ENCODE measurements at regions not wholly inside any gene's neighbourhood (a gene's known extent, or its start where the extent isn't known, plus 50 kb on each side); places are given as distances from the start of the nearest gene placed in this dataset.
A peak's percentile ranks its signal among the peaks of the same experiment; 100 is the strongest.

DNA sequence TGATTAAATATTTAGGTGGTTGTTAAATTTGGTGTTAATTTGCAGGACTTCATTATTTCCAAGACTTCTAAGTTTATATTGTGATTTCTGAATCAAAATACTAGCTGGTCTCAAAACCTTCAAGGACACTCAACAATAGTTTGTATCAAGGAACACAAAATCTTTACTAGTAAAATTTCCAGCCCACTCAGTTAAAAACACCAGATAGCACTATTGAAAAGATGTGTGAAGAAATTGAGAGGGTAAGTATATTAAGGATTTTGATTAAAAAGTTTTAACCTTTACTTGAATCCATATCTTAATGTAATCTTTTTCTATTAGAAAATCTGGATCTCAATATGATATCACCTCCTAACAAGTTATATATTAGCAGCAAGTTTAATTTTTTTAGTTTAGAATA lies 89.3 kb upstream of the UGT8 start:
- H3K4me3 ChIP-seq (ENCODE audit: insufficient read depth in 1 of 2, low read depth in 1 of 2, low read length in 2 of 2), result no peak overlapping the region
- H3K27me3 ChIP-seq (ENCODE audit: control insufficient read depth in 1 of 2, insufficient read depth in 1 of 2, low read length in 2 of 2), result no peaks in the 10 kb centered on the region
- no peak overlapping the region for H4K91ac ChIP-seq (ENCODE audit: low read length)
- no peaks in the 10 kb centered on the region for H3K9me3 ChIP-seq (ENCODE audit: control insufficient read depth, low read length)
- no peak overlapping the region for H3K14ac ChIP-seq (ENCODE audit: low read length in 2 of 2)
- no peak for DNase-seq
- no peak overlapping the region for H3K18ac ChIP-seq (ENCODE audit: low read depth in 1 of 2, low read length in 2 of 2)
- no peaks in the 10 kb centered on the region for H3K79me1 ChIP-seq (replicated peaks; ENCODE audit: low read length, poor library complexity, severe bottlenecking)
- H2BK15ac ChIP-seq (ENCODE audit: low read depth, poor library complexity, severe bottlenecking), result no peak overlapping the region
- H3K4me1 ChIP-seq (ENCODE audit: control insufficient read depth, insufficient read depth, low read depth, low read length), result no peaks in the 10 kb centered on the region
- no peak overlapping the region for H2BK120ac ChIP-seq (ENCODE audit: low read depth, low read length)
- H4K8ac ChIP-seq (ENCODE audit: low read length), result no peak overlapping the region
- H3K23ac ChIP-seq (ENCODE audit: low read length in 2 of 2), result no peak overlapping the region
- no peak overlapping the region for H3K4ac ChIP-seq (ENCODE audit: low read depth in 1 of 2, low read length in 2 of 2)
- no peak overlapping the region for H3K4me2 ChIP-seq (ENCODE audit: low read length, poor library complexity, severe bottlenecking)
- no peak overlapping the region for H2AK5ac ChIP-seq (ENCODE audit: low read length, severe bottlenecking)
- H2BK5ac ChIP-seq (ENCODE audit: low read depth, low read length, poor library complexity, severe bottlenecking), result no peak overlapping the region
- no peak overlapping the region for H2AFZ ChIP-seq (ENCODE audit: low read depth, low read length)
- no peak overlapping the region for H3K9ac ChIP-seq (ENCODE audit: low read length)
- H2BK12ac ChIP-seq (ENCODE audit: low read length in 2 of 2), result no peak overlapping the region
- H3K36me3 ChIP-seq (ENCODE audit: control insufficient read depth in 1 of 2, insufficient read depth in 2 of 2, low read depth in 1 of 2, low read length in 2 of 2), result no peaks in the 10 kb centered on the region
- no peak overlapping the region for H3K27ac ChIP-seq (ENCODE audit: low read length, poor library complexity, severe bottlenecking)

DNA sequence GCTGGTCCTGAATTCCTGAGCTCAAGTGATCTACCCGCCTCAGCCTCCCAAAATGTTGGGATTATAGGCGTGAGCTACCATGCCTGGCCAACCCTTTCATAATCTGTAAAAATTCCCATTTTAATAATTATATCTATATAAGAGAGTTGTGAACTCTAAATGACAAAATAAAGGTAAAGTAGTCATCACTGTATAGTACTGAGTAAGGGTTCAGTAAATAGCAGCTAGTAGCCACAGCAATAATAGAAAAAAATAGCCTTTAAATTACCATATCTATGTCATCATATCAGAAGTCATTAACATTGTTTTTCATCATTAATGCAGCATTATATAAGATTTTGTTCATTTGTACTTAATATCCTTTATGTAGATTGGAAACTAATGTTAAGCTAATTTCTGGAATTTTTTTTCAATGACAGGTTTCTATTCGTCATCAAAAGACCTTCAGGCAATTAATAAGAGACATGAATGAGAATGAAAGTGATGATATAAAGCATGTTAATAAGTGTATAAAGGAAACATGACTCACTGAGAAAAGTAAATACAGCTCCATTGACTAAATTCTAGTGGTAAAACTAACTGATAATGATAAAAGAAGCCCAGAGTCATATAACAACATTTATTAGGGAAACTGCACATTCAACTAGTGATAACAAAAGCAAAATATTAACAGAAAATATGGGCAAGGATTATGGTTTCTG lies 85.9 kb upstream of the UGT8 start:
- WGBS, result 100% methylated on average over 1 of the region's 3 CpGs
- no peak overlapping the region for H3K4me3 ChIP-seq (ENCODE audit: insufficient read depth in 1 of 2, low read depth in 1 of 2, low read length in 2 of 2)
- no peak overlapping the region for H4K91ac ChIP-seq (ENCODE audit: low read length)

GRCh38 chr4:114519368-114519767 lies 79.2 kb upstream of the UGT8 start:
- DNase-seq, result no peak
- Histone ChIP-seq H2BK12ac (ENCODE audit: low read length in 2 of 2) (no peak overlapping the region), H3K36me3 (ENCODE audit: control insufficient read depth in 1 of 2, insufficient read depth in 2 of 2, low read depth in 1 of 2, low read length in 2 of 2) (no peaks in the 10 kb centered on the region), H3K4me3 (ENCODE audit: insufficient read depth in 1 of 2, low read depth in 1 of 2, low read length in 2 of 2) (no peak overlapping the region), H4K91ac (ENCODE audit: low read length) (no peak overlapping the region), H2BK15ac (ENCODE audit: low read depth, poor library complexity, severe bottlenecking) (no peak overlapping the region), H2AK5ac (ENCODE audit: low read length, severe bottlenecking) (no peak overlapping the region), H3K14ac (ENCODE audit: low read length in 2 of 2) (no peak overlapping the region), H3K18ac (ENCODE audit: low read depth in 1 of 2, low read length in 2 of 2) (no peak overlapping the region), H3K27me3 (ENCODE audit: control insufficient read depth in 1 of 2, insufficient read depth in 1 of 2, low read length in 2 of 2) (no peaks in the 10 kb centered on the region), H3K79me1 (replicated peaks; ENCODE audit: low read length, poor library complexity, severe bottlenecking) (no peaks in the 10 kb centered on the region), H3K23ac (ENCODE audit: low read length in 2 of 2) (no peak overlapping the region), H2BK120ac (ENCODE audit: low read depth, low read length) (no peak overlapping the region), H2AFZ (ENCODE audit: low read depth, low read length) (no peak overlapping the region), H2BK5ac (ENCODE audit: low read depth, low read length, poor library complexity, severe bottlenecking) (no peak overlapping the region), H3K4ac (ENCODE audit: low read depth in 1 of 2, low read length in 2 of 2) (no peak overlapping the region), H3K4me2 (ENCODE audit: low read length, poor library complexity, severe bottlenecking) (no peak overlapping the region), H4K8ac (ENCODE audit: low read length) (no peak overlapping the region), H3K9me3 (ENCODE audit: control insufficient read depth, low read length) (no peaks in the 10 kb centered on the region), H3K9ac (ENCODE audit: low read length) (no peak overlapping the region), H3K27ac (ENCODE audit: low read length, poor library complexity, severe bottlenecking) (no peak overlapping the region), H3K4me1 (ENCODE audit: control insufficient read depth, insufficient read depth, low read depth, low read length) (no peaks in the 10 kb centered on the region)
- WGBS, result no CpG with 5 or more reads among the region's 2 CpGs

More for the DNA sequence above, 85.9 kb upstream of the UGT8 start:
- Histone ChIP-seq H3K27me3 (ENCODE audit: control insufficient read depth in 1 of 2, insufficient read depth in 1 of 2, low read length in 2 of 2) (no peaks in the 10 kb centered on the region), H3K27ac (ENCODE audit: low read length, poor library complexity, severe bottlenecking) (no peak overlapping the region), H2BK5ac (ENCODE audit: low read depth, low read length, poor library complexity, severe bottlenecking) (no peak overlapping the region), H3K4me2 (ENCODE audit: low read length, poor library complexity, severe bottlenecking) (no peak overlapping the region), H3K36me3 (ENCODE audit: control insufficient read depth in 1 of 2, insufficient read depth in 2 of 2, low read depth in 1 of 2, low read length in 2 of 2) (no peaks in the 10 kb centered on the region), H2BK15ac (ENCODE audit: low read depth, poor library complexity, severe bottlenecking) (no peak overlapping the region), H3K4ac (ENCODE audit: low read depth in 1 of 2, low read length in 2 of 2) (no peak overlapping the region), H2BK12ac (ENCODE audit: low read length in 2 of 2) (no peak overlapping the region), H2AK5ac (ENCODE audit: low read length, severe bottlenecking) (no peak overlapping the region), H3K23ac (ENCODE audit: low read length in 2 of 2) (no peak overlapping the region), H3K9ac (ENCODE audit: low read length) (no peak overlapping the region), H2BK120ac (ENCODE audit: low read depth, low read length) (no peak overlapping the region), H3K18ac (ENCODE audit: low read depth in 1 of 2, low read length in 2 of 2) (no peak overlapping the region), H3K79me1 (replicated peaks; ENCODE audit: low read length, poor library complexity, severe bottlenecking) (no peaks in the 10 kb centered on the region), H2AFZ (ENCODE audit: low read depth, low read length) (no peak overlapping the region), H3K4me1 (ENCODE audit: control insufficient read depth, insufficient read depth, low read depth, low read length) (no peaks in the 10 kb centered on the region), H3K14ac (ENCODE audit: low read length in 2 of 2) (no peak overlapping the region), H3K9me3 (ENCODE audit: control insufficient read depth, low read length) (no peaks in the 10 kb centered on the region), H4K8ac (ENCODE audit: low read length) (no peak overlapping the region)
- peak; percentile 2 for DNase-seq

DNA sequence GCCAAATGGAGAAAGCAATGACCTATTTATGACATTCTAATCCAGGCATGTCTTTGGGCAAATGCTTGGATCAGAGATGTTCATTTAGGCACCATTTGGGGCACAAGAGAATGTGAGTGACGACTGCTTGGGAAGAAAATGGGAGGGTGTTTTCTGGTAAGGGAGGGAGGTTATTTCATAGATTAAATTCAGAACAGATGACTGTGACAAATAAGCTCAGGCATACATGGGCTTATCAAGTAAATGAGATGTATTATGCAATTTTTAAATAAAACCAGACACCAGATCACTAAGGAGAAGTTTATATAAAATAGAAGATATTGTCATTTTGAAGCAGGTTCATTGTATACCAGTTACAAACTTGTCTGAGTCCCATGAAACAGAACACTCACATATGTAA lies 71.4 kb upstream of the UGT8 start:
- no peak overlapping the region for H3K9ac ChIP-seq (ENCODE audit: low read length)
- no peak overlapping the region for H4K8ac ChIP-seq (ENCODE audit: low read length)
- WGBS, result 96% methylated on average over 1 of the region's 1 CpG

More for the DNA sequence above, 71.4 kb upstream of the UGT8 start:
- Histone ChIP-seq H2BK12ac (ENCODE audit: low read length in 2 of 2) (no peak overlapping the region), H2AFZ (ENCODE audit: low read depth, low read length) (no peak overlapping the region), H3K4me1 (ENCODE audit: control insufficient read depth, insufficient read depth, low read depth, low read length) (no peaks in the 10 kb centered on the region), H3K36me3 (ENCODE audit: control insufficient read depth in 1 of 2, insufficient read depth in 2 of 2, low read depth in 1 of 2, low read length in 2 of 2) (no peaks in the 10 kb centered on the region), H3K4ac (ENCODE audit: low read depth in 1 of 2, low read length in 2 of 2) (no peak overlapping the region), H3K9me3 (ENCODE audit: control insufficient read depth, low read length) (no peaks in the 10 kb centered on the region), H3K23ac (ENCODE audit: low read length in 2 of 2) (no peak overlapping the region), H3K14ac (ENCODE audit: low read length in 2 of 2) (no peak overlapping the region), H3K4me2 (ENCODE audit: low read length, poor library complexity, severe bottlenecking) (no peak overlapping the region), H3K79me1 (replicated peaks; ENCODE audit: low read length, poor library complexity, severe bottlenecking) (no peaks in the 10 kb centered on the region), H2BK15ac (ENCODE audit: low read depth, poor library complexity, severe bottlenecking) (no peak overlapping the region), H4K91ac (ENCODE audit: low read length) (no peak overlapping the region), H2BK5ac (ENCODE audit: low read depth, low read length, poor library complexity, severe bottlenecking) (no peak overlapping the region), H3K18ac (ENCODE audit: low read depth in 1 of 2, low read length in 2 of 2) (no peak overlapping the region), H2AK5ac (ENCODE audit: low read length, severe bottlenecking) (no peak overlapping the region), H3K4me3 (ENCODE audit: insufficient read depth in 1 of 2, low read depth in 1 of 2, low read length in 2 of 2) (no peak overlapping the region), H3K27ac (ENCODE audit: low read length, poor library complexity, severe bottlenecking) (no peak overlapping the region), H3K27me3 (ENCODE audit: control insufficient read depth in 1 of 2, insufficient read depth in 1 of 2, low read length in 2 of 2) (no peaks in the 10 kb centered on the region), H2BK120ac (ENCODE audit: low read depth, low read length) (no peak overlapping the region)
- no peak for DNase-seq

Measured in mesenchymal stem cell (in vitro differentiated cells and primary cell).